GM13976 (cell line): ENCODE measurements at regions not wholly inside any gene's neighbourhood (a gene's known extent, or its start where the extent isn't known, plus 50 kb on each side); places are given as distances from the start of the nearest gene placed in this dataset.

Experiments
- DNase-seq: peaks from one replicate; pipeline ENCODE4 v3.0.0; 2012; ENCODE audit warnings: low spot score
- CTCF ChIP-seq: IDR thresholded peaks from 2 replicates; pipeline ENCODE4 v1.5.1; 2012; ENCODE audit warnings: borderline replicate concordance, mild to moderate bottlenecking; ENCODE audit not compliant: insufficient read depth; ENCODE audit errors: extremely low read depth, missing control alignments, control extremely low read depth
- in situ Hi-C: fragments of 300-500 bp; cut with MboI; formaldehyde crosslinking; loops from one replicate; pipeline ENCODE4 v1.12.0; 2022; ENCODE audit warnings: low sequenced_read_pairs, mixed read lengths, inconsistent platforms; ENCODE audit not compliant: unreplicated experiment

GRCh38 chr22:48742191-48742555, 1085.5 kb downstream of the BRD1 start:
- TF ChIP-seq CTCF = no peak
- in situ Hi-C loops = no loop called here
- DNase-seq = no peak

- no peak for DNase-seq
- TF ChIP-seq CTCF = no peak
- in situ Hi-C loops = no loop called here
Observed at GRCh38 chr22:48741540-48741939, 1086.1 kb downstream of the BRD1 start.

- DNase-seq = no peak
Observed at GRCh38 chr22:48740731-48741405, 1086.8 kb downstream of the BRD1 start.

GRCh38 chr22:48740086-48740730, 1087.5 kb downstream of the BRD1 start:
- DNase-seq = no peak
- TF ChIP-seq CTCF = no peak
- in situ Hi-C loops = no loop called here

More at GRCh38 chr22:48740731-48741405, 1086.8 kb downstream of the BRD1 start:
- TF ChIP-seq CTCF = no peak
- in situ Hi-C loops = no loop called here

- in situ Hi-C loops = no loop called here
- DNase-seq = no peak
- no peak for TF ChIP-seq CTCF
Observed at GRCh38 chr22:48739348-48740085, 1088.2 kb downstream of the BRD1 start.

- in situ Hi-C loops = no loop called here
- no peak for DNase-seq
- no peak for TF ChIP-seq CTCF
Observed at GRCh38 chr22:48738204-48738980, 1089.3 kb downstream of the BRD1 start.
